ENCODE measurements at regions not wholly inside any gene's neighbourhood (a gene's known extent, or its start where the extent isn't known, plus 50 kb on each side); places are given as distances from the start of the nearest gene placed in this dataset.

GRCh38 chr5:17094830-17095229 is 122.6 kb upstream of the BASP1 start:
- intact Hi-C loops (cut with DNase I), result no loop called here
- Histone ChIP-seq H3K36me3 (no peaks in the 10 kb centered on the region), H3K27me3 (no peaks in the 10 kb centered on the region), H3K9me3 (no peaks in the 10 kb centered on the region), H3K27ac (no peak overlapping the region), H3K4me1 (no peaks in the 10 kb centered on the region), H3K4me3 (no peak overlapping the region)
- 20 to 34% methylated on average over 7 of the region's 7 CpGs for WGBS, 2 donors
- TF ChIP-seq, protein P1, sequence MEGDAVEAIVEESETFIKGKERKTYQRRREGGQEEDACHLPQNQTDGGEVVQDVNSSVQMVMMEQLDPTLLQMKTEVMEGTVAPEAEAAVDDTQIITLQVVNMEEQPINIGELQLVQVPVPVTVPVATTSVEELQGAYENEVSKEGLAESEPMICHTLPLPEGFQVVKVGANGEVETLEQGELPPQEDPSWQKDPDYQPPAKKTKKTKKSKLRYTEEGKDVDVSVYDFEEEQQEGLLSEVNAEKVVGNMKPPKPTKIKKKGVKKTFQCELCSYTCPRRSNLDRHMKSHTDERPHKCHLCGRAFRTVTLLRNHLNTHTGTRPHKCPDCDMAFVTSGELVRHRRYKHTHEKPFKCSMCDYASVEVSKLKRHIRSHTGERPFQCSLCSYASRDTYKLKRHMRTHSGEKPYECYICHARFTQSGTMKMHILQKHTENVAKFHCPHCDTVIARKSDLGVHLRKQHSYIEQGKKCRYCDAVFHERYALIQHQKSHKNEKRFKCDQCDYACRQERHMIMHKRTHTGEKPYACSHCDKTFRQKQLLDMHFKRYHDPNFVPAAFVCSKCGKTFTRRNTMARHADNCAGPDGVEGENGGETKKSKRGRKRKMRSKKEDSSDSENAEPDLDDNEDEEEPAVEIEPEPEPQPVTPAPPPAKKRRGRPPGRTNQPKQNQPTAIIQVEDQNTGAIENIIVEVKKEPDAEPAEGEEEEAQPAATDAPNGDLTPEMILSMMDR (IDR thresholded peaks at IDR 0.05), result no peak
- TF ChIP-seq POLR2AphosphoS5 (IDR thresholded peaks at IDR 0.05), result no peak
- TF ChIP-seq EP300 (IDR thresholded peaks at IDR 0.05), result no peak
- no peak for TF ChIP-seq POLR2A (IDR thresholded peaks at IDR 0.05)
- DNase-seq, result no peak

DNA sequence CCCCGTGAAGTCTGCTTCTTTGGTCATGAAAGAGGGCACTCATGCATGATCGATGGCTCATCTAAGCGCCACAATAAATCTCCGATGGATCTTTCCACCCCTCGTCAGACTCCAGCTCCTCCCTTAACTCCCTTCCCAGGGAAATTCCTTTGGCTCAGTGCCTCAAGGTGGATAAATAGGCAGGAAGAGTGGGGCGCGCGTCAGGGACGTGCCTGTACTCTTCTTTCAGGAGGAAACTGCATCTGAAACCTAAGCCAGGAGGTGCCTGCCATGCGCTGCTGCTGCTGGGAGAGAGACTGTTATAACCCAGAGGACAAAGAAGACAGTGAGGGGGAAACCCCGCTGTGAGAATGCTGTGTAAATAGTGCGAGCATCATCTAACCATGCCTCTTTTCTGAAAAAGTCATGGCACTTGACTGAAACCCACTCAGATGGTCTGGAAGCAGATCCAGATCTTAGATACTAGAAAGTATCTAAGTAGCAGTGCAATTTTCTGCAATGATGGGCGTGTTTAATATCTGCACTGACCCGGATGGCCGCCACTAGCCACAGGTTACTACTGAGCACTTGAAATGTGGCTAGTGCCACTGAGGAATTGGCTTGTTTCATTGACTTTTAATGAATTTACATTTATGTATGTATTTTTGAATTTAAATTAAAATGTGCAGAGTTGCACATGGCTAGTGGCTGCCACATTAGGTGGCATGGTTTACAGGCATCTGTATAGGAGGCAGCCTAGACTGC is 120.3 kb upstream of the BASP1 start:
- intact Hi-C loops (cut with DNase I), result no loop called here
- Histone ChIP-seq H3K9me3 (no peaks in the 10 kb centered on the region), H3K27me3 (no peaks in the 10 kb centered on the region), H3K4me3 (no peak overlapping the region), H3K27ac (no peak overlapping the region), H3K36me3 (no peaks in the 10 kb centered on the region), H3K4me1 (no peaks in the 10 kb centered on the region)
- DNase-seq, result no peak
- no peak for TF ChIP-seq EP300 (IDR thresholded peaks at IDR 0.05)
- TF ChIP-seq POLR2A (IDR thresholded peaks at IDR 0.05), result no peak
- no peak for TF ChIP-seq POLR2AphosphoS5 (IDR thresholded peaks at IDR 0.05)
- WGBS, 2 donors, result 23 to 66% methylated on average over 15 of the region's 15 CpGs

GRCh38 chr5:17099946-17100345 is 117.5 kb upstream of the BASP1 start:
- no peak overlapping the region for H3K27ac ChIP-seq
- intact Hi-C loops (cut with DNase I), result no loop called here
- WGBS, 2 donors, result 95 to 96% methylated on average over 8 of the region's 8 CpGs
- TF ChIP-seq, protein P1 (IDR thresholded peaks at IDR 0.05), result no peak
- TF ChIP-seq EP300 (IDR thresholded peaks at IDR 0.05) (no peak), POLR2AphosphoS5 (IDR thresholded peaks at IDR 0.05) (no peak), POLR2A (IDR thresholded peaks at IDR 0.05) (no peak)
- H3K36me3 ChIP-seq, result no peaks in the 10 kb centered on the region
- DNase-seq, result no peak
- no peak overlapping the region for H3K4me3 ChIP-seq
- H3K4me1 ChIP-seq, result no peaks in the 10 kb centered on the region
- H3K9me3 ChIP-seq, result no peaks in the 10 kb centered on the region
- no peaks in the 10 kb centered on the region for H3K27me3 ChIP-seq

- Histone ChIP-seq H3K4me3 (no peak overlapping the region), H3K4me1 (no peaks in the 10 kb centered on the region), H3K27me3 (no peaks in the 10 kb centered on the region), H3K36me3 (no peaks in the 10 kb centered on the region), H3K9me3 (no peaks in the 10 kb centered on the region), H3K27ac (no peak overlapping the region)
- DNase-seq, result no peak
- intact Hi-C loops (cut with DNase I), result no loop called here
- TF ChIP-seq, protein P1 (IDR thresholded peaks at IDR 0.05), result no peak
- TF ChIP-seq POLR2A (IDR thresholded peaks at IDR 0.05), result no peak
- no peak for TF ChIP-seq POLR2AphosphoS5 (IDR thresholded peaks at IDR 0.05)
- no peak for TF ChIP-seq EP300 (IDR thresholded peaks at IDR 0.05)
- WGBS, 2 donors, result 57 to 65% methylated on average over 3 of the region's 3 CpGs
Observed at GRCh38 chr5:17103461-17103860, 114.0 kb upstream of the BASP1 start.

GRCh38 chr5:17105744-17106418 is 111.5 kb upstream of the BASP1 start:
- Histone ChIP-seq H3K4me1 (no peaks in the 10 kb centered on the region), H3K4me3 (no peak overlapping the region), H3K27ac (no peak overlapping the region), H3K27me3 (no peaks in the 10 kb centered on the region), H3K36me3 (no peaks in the 10 kb centered on the region), H3K9me3 (no peaks in the 10 kb centered on the region)
- 90% methylated on average over 5 of the region's 5 CpGs for WGBS, 2 donors
- intact Hi-C loops (cut with DNase I), result no loop called here
- TF ChIP-seq EP300 (IDR thresholded peaks at IDR 0.05), result no peak
- no peak for TF ChIP-seq POLR2AphosphoS5 (IDR thresholded peaks at IDR 0.05)
- TF ChIP-seq POLR2A (IDR thresholded peaks at IDR 0.05), result no peak
- TF ChIP-seq, protein P1 (IDR thresholded peaks at IDR 0.05), result no peak
- DNase-seq, result no peak
